ENCODE measurements at regions not wholly inside any gene's neighbourhood (a gene's known extent, or its start where the extent isn't known, plus 50 kb on each side); places are given as distances from the start of the nearest gene placed in this dataset. TPM values are rescaled to one million over a fixed set of nuclear protein-coding genes. Genes with fewer than 3 reads are reported as not detected.

GRCh38 chr6:99002831-99003230 is 55.1 kb upstream of the FBXL4 start:
- Mint-ChIP-seq H3K9me3 (ENCODE audit: unreplicated experiment) (no peaks in the 10 kb centered on the region), H3K27me3 (ENCODE audit: unreplicated experiment) (no peaks in the 10 kb centered on the region), H3K36me3 (ENCODE audit: low read depth, unreplicated experiment) (no peaks in the 10 kb centered on the region), H3K4me3 (ENCODE audit: unreplicated experiment) (no peak overlapping the region), H3K4me1 (ENCODE audit: unreplicated experiment) (no peaks in the 10 kb centered on the region), H3K27ac (ENCODE audit: unreplicated experiment) (no peak overlapping the region)
- DNase-seq (ENCODE audit: low spot score) = no peak
- no peak for TF ChIP-seq CTCF (IDR thresholded peaks at IDR 0.05; ENCODE audit: unreplicated experiment)

DNA sequence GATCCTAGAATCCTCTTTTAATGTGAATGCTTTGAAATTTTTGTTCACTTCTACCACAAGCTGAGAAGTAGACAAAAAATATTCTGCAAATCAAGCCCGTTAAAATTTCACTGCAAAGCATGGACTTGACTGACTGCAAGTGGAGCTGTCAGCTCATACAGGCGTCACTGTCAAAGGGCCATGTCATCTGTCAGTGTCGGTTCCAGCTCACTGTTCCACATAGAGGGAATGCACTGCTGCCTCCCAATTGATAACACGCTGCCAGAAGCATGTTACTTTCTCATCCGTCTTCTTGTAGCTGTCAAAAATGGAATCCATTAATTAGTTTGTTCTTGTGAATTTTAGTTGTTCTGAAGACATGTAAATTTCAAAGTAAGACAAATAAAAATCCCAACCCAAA is 50.4 kb upstream of the FBXL4 start:
- TF ChIP-seq CTCF (IDR thresholded peaks at IDR 0.05; ENCODE audit: unreplicated experiment) = no peak
- Mint-ChIP-seq H3K9me3 (ENCODE audit: unreplicated experiment) (no peaks in the 10 kb centered on the region), H3K4me3 (ENCODE audit: unreplicated experiment) (no peak overlapping the region), H3K4me1 (ENCODE audit: unreplicated experiment) (no peaks in the 10 kb centered on the region), H3K36me3 (ENCODE audit: low read depth, unreplicated experiment) (no peaks in the 10 kb centered on the region), H3K27ac (ENCODE audit: unreplicated experiment) (no peak overlapping the region), H3K27me3 (ENCODE audit: unreplicated experiment) (no peaks in the 10 kb centered on the region)
- no peak for DNase-seq (ENCODE audit: low spot score)

Small RNA genes in the stretch of these regions (microRNA-seq; reads per million reads assigned to microRNA genes)
- gene MIR548AI (ENCODE audit: unreplicated experiment) = not detected
